IPS DF 6.9 (cell line): ENCODE measurements at regions not wholly inside any gene's neighbourhood (a gene's known extent, or its start where the extent isn't known, plus 50 kb on each side); places are given as distances from the start of the nearest gene placed in this dataset.

Source experiments
- DNase-seq: peaks from one replicate; pipeline ENCODE4 v3.0.0-alpha.2; 2013; ENCODE audit warnings: low read depth, low spot score
- H3K27ac ChIP-seq: one replicate; pipeline ENCODE4 v1.5.1; 2013; ENCODE audit warnings: low read length, control low read depth
- H3K27me3 ChIP-seq: 2 replicates; pipeline ENCODE4 v1.6.1; 2013; ENCODE audit warnings: mild to moderate bottlenecking, low read length; ENCODE audit not compliant: control insufficient read depth, insufficient read depth
- H3K36me3 ChIP-seq: 2 replicates; pipeline ENCODE4 v1.6.1; 2013; ENCODE audit warnings: low read length; ENCODE audit not compliant: control insufficient read depth, insufficient read depth
- H3K4me1 ChIP-seq: 2 replicates; pipeline ENCODE4 v1.6.1; 2013; ENCODE audit warnings: low read length; ENCODE audit not compliant: control insufficient read depth, insufficient read depth
- H3K4me3 ChIP-seq: 2 replicates; pipeline ENCODE4 v1.5.1; 2013; ENCODE audit warnings: mild to moderate bottlenecking, low read length
- H3K9me3 ChIP-seq: 2 replicates; pipeline ENCODE4 v1.6.1; 2013; ENCODE audit warnings: low read length, inconsistent platforms; ENCODE audit not compliant: control insufficient read depth, insufficient read depth
- WGBS: extraction: QIAGEN DNeasy Blood & Tissue Kit; methylation state at CpG from one replicate; pipeline ENCODE4 v1.1.7; 2013; ENCODE audit warnings: mixed read lengths, missing lambda C conversion rate; ENCODE audit not compliant: insufficient read length, insufficient coverage; 5-methylcytosine and 5-hydroxymethylcytosine counted together

GRCh38 chr2:172275239-172275638 is 152.1 kb upstream of the ITGA6 start:
- H3K4me3 ChIP-seq = no peak overlapping the region
- H3K9me3 ChIP-seq = no peaks in the 10 kb centered on the region
- no peaks in the 10 kb centered on the region; the same call in 1 of the 2 replicates for H3K36me3 ChIP-seq
- H3K27ac ChIP-seq = no peak overlapping the region
- no peak for DNase-seq
- H3K27me3 ChIP-seq = no peaks in the 10 kb centered on the region
- peaks cover 9% of the 10 kb centered on the region; the same call in 1 of the 2 replicates for H3K4me1 ChIP-seq
- WGBS = no CpG with 5 or more reads among the region's 5 CpGs

- Histone ChIP-seq H3K9me3 (no peaks in the 10 kb centered on the region), H3K27ac (no peak overlapping the region), H3K36me3 (no peaks in the 10 kb centered on the region; the same call in 1 of the 2 replicates), H3K27me3 (no peaks in the 10 kb centered on the region), H3K4me1 (0 out of 2 replicates have a peak, but pooled peaks cover 4% of the 10 kb centered on the region), H3K4me3 (no peak overlapping the region)
- DNase-seq = no peak
Observed at GRCh38 chr2:172276961-172277360, 150.4 kb upstream of the ITGA6 start.

- H3K27ac ChIP-seq = no peak overlapping the region
- H3K36me3 ChIP-seq = no peaks in the 10 kb centered on the region; the same call in 1 of the 2 replicates
- no peak for DNase-seq
- H3K27me3 ChIP-seq = no peaks in the 10 kb centered on the region
- H3K4me3 ChIP-seq = no peak overlapping the region
- 0 out of 2 replicates have a peak, but pooled peaks cover 4% of the 10 kb centered on the region for H3K4me1 ChIP-seq
- WGBS = no CpG with 5 or more reads among the region's 6 CpGs
- H3K9me3 ChIP-seq = no peaks in the 10 kb centered on the region
Observed at GRCh38 chr2:172278667-172279066, 148.7 kb upstream of the ITGA6 start.

GRCh38 chr2:172279214-172279613 is 148.2 kb upstream of the ITGA6 start:
- Histone ChIP-seq H3K36me3 (no peaks in the 10 kb centered on the region; the same call in 1 of the 2 replicates), H3K4me1 (0 out of 2 replicates have a peak, but pooled peaks cover 2% of the 10 kb centered on the region), H3K4me3 (no peak overlapping the region), H3K27ac (no peak overlapping the region), H3K27me3 (no peaks in the 10 kb centered on the region), H3K9me3 (no peaks in the 10 kb centered on the region)
- no peak for DNase-seq
- no CpG with 5 or more reads among the region's 5 CpGs for WGBS

GRCh38 chr2:172279813-172280212 is 147.6 kb upstream of the ITGA6 start:
- no peak for DNase-seq
- no peak overlapping the region for H3K27ac ChIP-seq
- no peak overlapping the region for H3K4me3 ChIP-seq
- 0 out of 2 replicates have a peak, but pooled peaks cover 2% of the 10 kb centered on the region for H3K4me1 ChIP-seq
- H3K36me3 ChIP-seq = no peaks in the 10 kb centered on the region; the same call in 1 of the 2 replicates
- H3K27me3 ChIP-seq = no peaks in the 10 kb centered on the region
- H3K9me3 ChIP-seq = no peaks in the 10 kb centered on the region

- DNase-seq = no peak
- no peak overlapping the region for H3K4me3 ChIP-seq
- no peak overlapping the region for H3K27ac ChIP-seq
- no CpG with 5 or more reads among the region's 6 CpGs for WGBS
- no peaks in the 10 kb centered on the region for H3K9me3 ChIP-seq
- H3K27me3 ChIP-seq = no peaks in the 10 kb centered on the region
- H3K36me3 ChIP-seq = no peaks in the 10 kb centered on the region; the same call in 1 of the 2 replicates
- peaks cover 5% of the 10 kb centered on the region; the same call in 1 of the 2 replicates for H3K4me1 ChIP-seq
Observed at GRCh38 chr2:172280571-172281361, 146.6 kb upstream of the ITGA6 start.

- no peaks in the 10 kb centered on the region for H3K36me3 ChIP-seq
- no CpG with 5 or more reads among the region's 3 CpGs for WGBS
- H3K9me3 ChIP-seq = no peaks in the 10 kb centered on the region
- H3K4me1 ChIP-seq = peaks cover 5% of the 10 kb centered on the region; the same call in 1 of the 2 replicates
- H3K4me3 ChIP-seq = no peak overlapping the region
- no peak overlapping the region for H3K27ac ChIP-seq
- H3K27me3 ChIP-seq = no peaks in the 10 kb centered on the region
- no peak for DNase-seq
Observed at GRCh38 chr2:172281648-172282570, 145.5 kb upstream of the ITGA6 start.

GRCh38 chr2:172282944-172283343 is 144.4 kb upstream of the ITGA6 start:
- no CpG with 5 or more reads among the region's 5 CpGs for WGBS
- H3K27ac ChIP-seq = no peak overlapping the region
- no peak for DNase-seq

GRCh38 chr2:172283476-172283875 is 143.9 kb upstream of the ITGA6 start:
- DNase-seq = no peak
- no peaks in the 10 kb centered on the region for H3K36me3 ChIP-seq
- no peaks in the 10 kb centered on the region for H3K9me3 ChIP-seq
- no peak overlapping the region for H3K4me3 ChIP-seq
- WGBS = no CpG with 5 or more reads among the region's 5 CpGs
- no peaks in the 10 kb centered on the region for H3K27me3 ChIP-seq
- peaks cover 5% of the 10 kb centered on the region; the same call in 1 of the 2 replicates for H3K4me1 ChIP-seq
- H3K27ac ChIP-seq = no peak overlapping the region

More at GRCh38 chr2:172282944-172283343, 144.4 kb upstream of the ITGA6 start:
- H3K36me3 ChIP-seq = no peaks in the 10 kb centered on the region
- H3K4me1 ChIP-seq = peaks cover 5% of the 10 kb centered on the region; the same call in 1 of the 2 replicates
- no peak overlapping the region for H3K4me3 ChIP-seq
- no peaks in the 10 kb centered on the region for H3K27me3 ChIP-seq
- H3K9me3 ChIP-seq = no peaks in the 10 kb centered on the region

- Histone ChIP-seq H3K4me1 (peaks cover 4% of the 10 kb centered on the region; the same call in 1 of the 2 replicates), H3K27ac (no peak overlapping the region), H3K9me3 (no peaks in the 10 kb centered on the region), H3K36me3 (no peaks in the 10 kb centered on the region), H3K27me3 (no peaks in the 10 kb centered on the region), H3K4me3 (no peak overlapping the region)
- DNase-seq = no peak
- WGBS = no CpG with 5 or more reads among the region's 4 CpGs
Observed at GRCh38 chr2:172284209-172284608, 143.2 kb upstream of the ITGA6 start.
